Activated CD4-positive, alpha-beta T cell treated with anti-CD3 and anti-CD28 coated beads for 36 hours (primary cell): ENCODE measurements at regions not wholly inside any gene's neighbourhood (a gene's known extent, or its start where the extent isn't known, plus 50 kb on each side); places are given as distances from the start of the nearest gene placed in this dataset.

ENCODE experiments used
- ATAC-seq: fragments of 200-7000 bp; cut with Tn5 transposase; one replicate; pipeline ENCODE4 v1.10.0; 2021; ENCODE audit warnings: mild to moderate bottlenecking, moderate library complexity
- CTCF ChIA-PET: fragments of 350-600 bp; sonication (Branson Sonifier 250); formaldehyde crosslinking; loops from one replicate; lab custom pipeline; 2021; ENCODE audit warnings: antibody characterized with exemption; lab: Charles Lee
- POLR2A ChIA-PET: fragments of 350-600 bp; sonication (Branson Sonifier 250); formaldehyde crosslinking; loops from one replicate; lab custom pipeline; 2021; ENCODE audit warnings: antibody characterized with exemption, inconsistent platforms; lab: Charles Lee
- DNase-seq: peaks from one replicate; pipeline ENCODE4 v3.0.0-alpha.2; 2020
- H3K27ac Mint-ChIP-seq: one replicate; pipeline ENCODE4 v1.8.0; 2021; ENCODE audit warnings: mixed read lengths
- H3K27me3 Mint-ChIP-seq: one replicate; pipeline ENCODE4 v1.8.0; 2021; ENCODE audit warnings: mixed read lengths
- H3K36me3 Mint-ChIP-seq: one replicate; pipeline ENCODE4 v1.8.0; 2021; ENCODE audit warnings: low read depth, mixed read lengths
- H3K4me1 Mint-ChIP-seq: one replicate; pipeline ENCODE4 v1.8.0; 2021; ENCODE audit warnings: mixed read lengths
- H3K4me3 Mint-ChIP-seq: one replicate; pipeline ENCODE4 v1.8.0; 2021; ENCODE audit warnings: mild to moderate bottlenecking, moderate library complexity, mixed read lengths
- H3K9me3 Mint-ChIP-seq: one replicate; pipeline ENCODE4 v1.8.0; 2021; ENCODE audit warnings: low read depth, mixed read lengths
- intact Hi-C, 2 experiments: fragments of 100-400 bp; cut with DNase I in 1 of 2; cut with micrococcal nuclease in 1 of 2; formaldehyde crosslinking; loops; one replicate each; pipeline versions ENCODE4 v1.14.2 to v1.15.1; 2022 to 2024; cut with DNase I, micrococcal nuclease

DNA sequence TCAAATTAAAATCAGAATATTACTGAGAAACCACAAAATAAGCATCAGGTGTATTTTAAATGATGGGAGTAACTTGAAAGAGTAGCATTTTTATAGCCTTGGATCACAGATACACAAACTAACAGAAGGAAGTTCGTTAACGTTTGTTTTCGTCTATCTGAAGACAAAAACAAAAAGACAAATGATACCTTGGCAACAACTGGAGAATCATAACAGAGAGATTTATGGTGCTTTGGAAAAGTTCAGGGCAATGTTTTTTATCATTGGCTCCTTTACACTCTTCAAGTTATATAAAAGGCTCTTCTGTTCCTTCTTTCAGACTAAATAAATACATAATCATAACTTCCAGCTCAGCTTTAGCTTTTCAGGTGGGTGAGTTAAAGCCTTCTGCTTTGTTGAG lies 128.1 kb upstream of the VLDLR start:
- Mint-ChIP-seq H3K4me3 (no peak overlapping the region), H3K9me3 (no peaks in the 10 kb centered on the region), H3K4me1 (no peaks in the 10 kb centered on the region), H3K27ac (no peak overlapping the region), H3K36me3 (no peaks in the 10 kb centered on the region), H3K27me3 (peaks cover 4% of the 10 kb centered on the region)
- ChIA-PET POLR2A (no interaction called here), CTCF (interaction anchor here (0.8 kb wide), 1 partner anchor 38 kb away, joined by 4 read pairs; no protein-coding TSS in a partner anchor)
- intact Hi-C loops: no loop called here
- ATAC-seq (no peak), DNase-seq (no peak)

DNA sequence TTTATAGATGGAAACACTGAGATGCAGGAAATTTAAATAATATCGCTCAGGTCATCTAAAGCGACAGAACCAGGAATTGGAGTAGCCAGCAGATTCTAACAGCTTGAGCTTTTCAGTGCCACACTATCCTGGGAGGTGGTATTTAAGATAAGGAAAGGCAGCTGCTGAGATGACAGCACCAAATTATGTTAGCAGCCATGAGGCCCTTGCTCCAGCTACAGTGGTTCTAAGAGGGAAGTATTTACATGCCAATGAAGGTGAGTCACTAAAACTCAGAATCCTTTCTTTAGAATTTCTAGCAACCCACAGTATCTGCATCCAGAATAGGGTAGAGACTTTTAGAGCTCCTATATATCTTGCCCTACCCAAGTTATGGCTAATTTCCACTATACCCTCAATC lies 127.0 kb upstream of the VLDLR start:
- Mint-ChIP-seq H3K4me1 (no peaks in the 10 kb centered on the region), H3K27me3 (peaks cover 4% of the 10 kb centered on the region), H3K9me3 (no peaks in the 10 kb centered on the region), H3K4me3 (no peak overlapping the region), H3K27ac (no peak overlapping the region), H3K36me3 (no peaks in the 10 kb centered on the region)
- CTCF ChIA-PET: no interaction called here
- ATAC-seq (no peak), DNase-seq (no peak)
- intact Hi-C loops: no loop called here
- POLR2A ChIA-PET: no interaction called here

DNA sequence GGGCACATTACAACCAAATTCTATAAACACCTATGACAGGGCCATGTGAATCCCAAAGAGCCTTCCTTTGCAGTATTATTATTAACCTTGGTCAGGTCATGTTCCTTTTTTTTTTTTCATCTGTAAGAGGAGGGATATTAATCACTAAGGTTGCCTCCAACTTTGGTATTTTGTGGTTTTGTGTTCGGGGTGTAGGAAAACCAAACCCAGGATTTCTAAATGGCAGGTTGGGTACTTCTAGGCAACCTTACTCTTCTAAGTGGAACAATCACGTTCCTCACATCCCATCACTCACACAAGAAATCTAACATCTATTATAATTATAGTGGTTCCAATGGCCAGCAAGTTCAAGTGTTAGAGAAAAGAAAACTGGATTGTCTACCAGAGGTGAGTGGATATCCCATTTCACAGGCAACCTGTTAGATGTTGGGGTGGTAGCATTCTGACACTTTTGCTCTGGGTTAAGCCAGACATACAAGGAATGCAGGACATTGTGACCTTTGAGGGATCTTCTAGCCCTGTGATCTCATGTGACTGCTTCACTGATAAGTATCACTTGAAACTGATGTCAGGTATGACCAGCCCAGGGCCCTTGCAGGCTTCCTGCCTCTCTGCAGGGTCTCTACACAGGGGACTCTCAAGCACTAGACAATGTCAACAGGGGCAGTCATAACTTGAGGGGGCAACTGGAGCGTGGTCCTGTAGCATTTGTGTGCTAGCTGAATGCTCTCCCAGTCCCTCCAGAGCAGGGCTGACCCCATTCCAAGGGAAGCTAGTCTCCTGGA lies 126.2 kb upstream of the VLDLR start:
- H3K4me1 Mint-ChIP-seq: no peaks in the 10 kb centered on the region
- H3K27me3 Mint-ChIP-seq: peaks cover 2% of the 10 kb centered on the region
- no peak for DNase-seq
- intact Hi-C loops: no loop called here
- no peak for ATAC-seq
- ChIA-PET POLR2A (no interaction called here), CTCF (no interaction called here)
- no peaks in the 10 kb centered on the region for H3K36me3 Mint-ChIP-seq
- H3K27ac Mint-ChIP-seq: no peak overlapping the region
- no peaks in the 10 kb centered on the region for H3K9me3 Mint-ChIP-seq
- H3K4me3 Mint-ChIP-seq: no peak overlapping the region

DNA sequence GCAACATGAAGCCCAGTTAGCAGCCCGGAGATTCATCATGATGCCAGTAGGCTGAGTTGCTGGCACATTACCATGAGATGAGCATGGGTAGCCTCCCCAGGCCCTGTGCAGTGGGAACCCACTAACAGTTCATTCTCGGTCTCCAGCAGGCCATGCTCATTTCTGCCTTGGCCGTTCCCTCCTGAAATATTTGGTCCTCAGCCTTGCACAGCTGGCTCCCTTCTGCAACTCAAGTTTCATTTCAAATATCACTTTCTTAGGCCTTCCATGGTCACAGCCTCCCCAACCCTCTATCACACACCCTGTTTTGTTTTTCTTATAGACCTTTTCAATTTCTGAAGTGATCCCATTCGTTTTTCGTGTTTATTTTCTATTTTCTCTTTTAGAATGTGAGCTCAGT lies 125.4 kb upstream of the VLDLR start:
- H3K9me3 Mint-ChIP-seq: no peaks in the 10 kb centered on the region
- ChIA-PET CTCF (no interaction called here), POLR2A (no interaction called here)
- DNase-seq (no peak), ATAC-seq (no peak)
- H3K4me1 Mint-ChIP-seq: no peaks in the 10 kb centered on the region
- H3K36me3 Mint-ChIP-seq: no peaks in the 10 kb centered on the region
- intact Hi-C loops: no loop called here
- peaks cover under 1% of the 10 kb centered on the region for H3K27me3 Mint-ChIP-seq
- no peak overlapping the region for H3K4me3 Mint-ChIP-seq
- no peak overlapping the region for H3K27ac Mint-ChIP-seq

DNA sequence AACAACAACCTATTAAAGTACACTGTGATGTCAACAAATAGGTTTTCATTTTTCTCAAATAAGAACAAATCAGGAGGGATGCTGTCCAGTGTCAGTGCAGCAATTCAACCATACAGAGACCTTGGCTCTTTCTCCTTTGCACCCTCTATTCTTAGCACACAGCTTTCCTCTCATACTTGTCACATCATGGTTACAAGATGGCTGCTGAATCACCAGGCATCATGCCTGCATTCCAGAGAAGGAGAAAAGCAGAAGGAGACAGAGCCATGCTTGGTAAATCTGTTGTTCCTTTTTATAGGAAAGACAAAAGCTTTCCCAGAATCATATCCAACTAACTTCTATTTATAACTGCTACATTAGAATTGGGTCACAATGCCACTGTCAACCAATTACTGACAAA lies 124.7 kb upstream of the VLDLR start:
- no peaks in the 10 kb centered on the region for H3K36me3 Mint-ChIP-seq
- intact Hi-C loops: no loop called here
- ChIA-PET CTCF (no interaction called here), POLR2A (no interaction called here)
- H3K27me3 Mint-ChIP-seq: no peaks in the 10 kb centered on the region
- ATAC-seq (no peak), DNase-seq (no peak)
- no peaks in the 10 kb centered on the region for H3K4me1 Mint-ChIP-seq
- H3K4me3 Mint-ChIP-seq: no peak overlapping the region
- H3K27ac Mint-ChIP-seq: no peak overlapping the region
- no peaks in the 10 kb centered on the region for H3K9me3 Mint-ChIP-seq

DNA sequence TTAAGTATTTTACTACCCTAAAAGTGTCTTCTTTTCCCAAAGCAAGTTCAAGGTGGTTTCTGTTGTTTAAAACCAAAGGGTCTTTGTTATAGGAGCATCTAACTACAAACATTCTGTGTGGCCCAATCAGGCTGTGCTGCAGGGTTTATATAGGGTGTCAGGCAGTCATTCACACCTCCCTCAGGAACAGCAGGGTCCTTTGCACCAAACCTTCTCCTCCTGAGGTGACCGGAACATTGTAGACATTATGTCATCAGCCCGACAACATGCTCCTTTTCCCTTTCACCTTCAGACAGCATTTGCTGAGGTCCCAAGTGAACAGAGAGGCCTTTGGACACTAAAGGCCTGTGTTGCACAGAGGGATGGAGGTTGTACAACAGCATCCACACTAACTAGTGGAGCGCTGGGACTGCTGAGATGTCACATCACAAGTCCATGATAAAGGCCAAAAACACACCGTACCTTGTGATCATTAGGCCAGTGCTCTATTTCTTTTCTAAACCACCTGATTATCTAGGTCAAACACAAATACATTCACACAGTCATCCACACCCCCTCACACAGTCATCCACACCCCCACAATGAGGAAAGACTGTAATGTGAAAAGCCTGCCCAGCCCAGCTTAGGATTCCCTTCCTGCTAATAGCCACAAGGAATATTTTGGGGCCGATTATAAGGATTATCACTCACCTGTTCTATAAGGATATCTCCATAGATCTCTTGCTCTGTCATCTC lies 123.8 kb upstream of the VLDLR start:
- H3K9me3 Mint-ChIP-seq: no peaks in the 10 kb centered on the region
- CTCF ChIA-PET: no interaction called here
- intact Hi-C loops: no loop called here
- DNase-seq: no peak
- no peak overlapping the region for H3K27ac Mint-ChIP-seq
- H3K36me3 Mint-ChIP-seq: no peaks in the 10 kb centered on the region
- no peaks in the 10 kb centered on the region for H3K27me3 Mint-ChIP-seq
- no peak for ATAC-seq
- H3K4me3 Mint-ChIP-seq: no peak overlapping the region
- POLR2A ChIA-PET: no interaction called here
- H3K4me1 Mint-ChIP-seq: no peaks in the 10 kb centered on the region

DNA sequence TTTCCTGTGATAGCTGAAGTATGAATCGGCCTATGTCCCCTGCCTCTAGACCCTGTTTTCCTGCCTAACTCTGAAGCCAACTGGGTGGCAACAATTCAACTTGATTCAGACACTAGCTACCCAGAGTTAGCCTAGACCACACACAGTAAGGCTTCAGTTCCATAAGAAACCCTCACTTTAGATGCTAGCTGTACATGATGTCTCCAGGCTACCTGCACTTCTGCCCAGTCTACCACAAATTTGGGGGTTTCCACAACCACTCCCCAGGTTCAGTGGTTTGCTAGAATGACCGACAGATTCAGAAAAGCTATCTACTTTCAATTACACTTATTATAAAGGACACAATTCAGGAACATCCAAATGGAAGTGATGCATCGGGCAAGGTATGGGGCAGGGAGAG lies 119.4 kb upstream of the VLDLR start:
- H3K27me3 Mint-ChIP-seq: no peaks in the 10 kb centered on the region
- ATAC-seq (no peak), DNase-seq (no peak)
- H3K36me3 Mint-ChIP-seq: no peaks in the 10 kb centered on the region
- H3K27ac Mint-ChIP-seq: no peak overlapping the region
- POLR2A ChIA-PET: no interaction called here
- no peak overlapping the region for H3K4me3 Mint-ChIP-seq
- no peaks in the 10 kb centered on the region for H3K4me1 Mint-ChIP-seq
- intact Hi-C loops: no loop called here
- CTCF ChIA-PET: no interaction called here
- no peaks in the 10 kb centered on the region for H3K9me3 Mint-ChIP-seq

DNA sequence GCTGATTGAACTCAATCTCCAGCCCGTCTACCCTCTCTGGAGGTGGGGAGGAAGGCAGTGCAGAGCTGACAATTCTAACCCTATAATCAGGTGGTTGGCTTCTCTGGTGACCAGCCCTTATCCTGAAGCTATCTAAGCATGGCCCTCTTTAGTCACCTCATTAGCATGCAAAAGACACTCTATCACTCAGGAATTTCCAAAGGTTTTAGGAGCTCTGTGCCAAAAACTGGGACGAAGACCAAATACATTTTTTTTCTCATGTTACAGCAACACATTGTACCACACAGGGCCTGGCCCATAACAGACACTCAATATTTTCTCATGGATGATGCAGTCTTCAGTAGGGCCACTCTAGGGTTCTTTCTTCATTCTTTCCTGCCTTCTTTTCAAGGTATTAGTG lies 118.8 kb upstream of the VLDLR start:
- ChIA-PET CTCF (no interaction called here), POLR2A (no interaction called here)
- no peaks in the 10 kb centered on the region for H3K4me1 Mint-ChIP-seq
- H3K9me3 Mint-ChIP-seq: no peaks in the 10 kb centered on the region
- no peaks in the 10 kb centered on the region for H3K36me3 Mint-ChIP-seq
- intact Hi-C loops: no loop called here
- H3K27me3 Mint-ChIP-seq: no peaks in the 10 kb centered on the region
- no peak for DNase-seq
- no peak overlapping the region for H3K27ac Mint-ChIP-seq
- H3K4me3 Mint-ChIP-seq: no peak overlapping the region
- ATAC-seq: no peak

DNA sequence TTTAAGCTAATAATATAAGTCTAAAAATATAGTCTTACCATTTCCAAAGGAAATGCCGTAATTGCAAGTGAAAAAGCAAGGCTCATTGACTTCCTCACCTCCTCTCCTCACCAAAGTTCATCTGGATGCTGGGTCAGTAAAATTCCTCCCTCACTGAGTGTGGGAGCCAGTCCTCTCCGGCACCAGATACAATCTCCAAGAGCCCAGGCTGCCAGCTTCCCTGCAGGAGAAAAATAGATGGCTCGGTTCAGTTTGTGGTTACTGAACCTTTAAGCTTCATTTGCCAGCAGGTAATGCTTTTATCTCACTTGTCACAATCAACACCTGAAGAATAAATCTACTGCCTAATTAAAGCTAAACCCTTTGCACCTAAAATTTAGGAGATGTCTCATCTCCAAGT lies 115.3 kb upstream of the VLDLR start:
- Mint-ChIP-seq H3K36me3 (no peaks in the 10 kb centered on the region), H3K27ac (no peak overlapping the region), H3K4me1 (no peaks in the 10 kb centered on the region), H3K9me3 (peaks cover 2% of the 10 kb centered on the region), H3K4me3 (no peak overlapping the region), H3K27me3 (peaks cover 2% of the 10 kb centered on the region)
- no peak for DNase-seq
- ATAC-seq: no peak
- ChIA-PET CTCF (interaction anchor here (0.6 kb wide), 1 partner anchor 59 kb away, joined by 3 read pairs; no protein-coding TSS in a partner anchor), POLR2A (no interaction called here)
- intact Hi-C loops: no loop called here

DNA sequence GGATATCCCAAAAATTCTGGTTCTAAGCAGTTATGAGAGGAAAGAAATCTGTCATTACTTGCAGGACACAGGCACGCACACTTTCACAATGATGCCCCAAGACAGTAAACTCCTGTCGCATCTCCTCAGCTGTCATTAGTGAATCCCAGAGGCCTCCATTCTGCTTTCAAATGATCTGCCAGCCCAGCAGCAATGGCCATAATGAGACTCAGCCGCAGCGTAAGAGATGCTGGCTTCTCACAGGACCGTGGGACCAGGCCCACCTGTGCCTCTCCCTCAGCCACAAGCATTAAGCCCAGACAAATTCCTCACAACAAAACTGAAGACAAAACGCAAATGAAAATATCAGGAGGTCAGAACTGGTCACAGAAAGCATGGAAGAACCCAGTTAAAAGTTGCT lies 98.0 kb upstream of the VLDLR start:
- H3K27me3 Mint-ChIP-seq: peaks cover 7% of the 10 kb centered on the region
- POLR2A ChIA-PET: no interaction called here

DNA sequence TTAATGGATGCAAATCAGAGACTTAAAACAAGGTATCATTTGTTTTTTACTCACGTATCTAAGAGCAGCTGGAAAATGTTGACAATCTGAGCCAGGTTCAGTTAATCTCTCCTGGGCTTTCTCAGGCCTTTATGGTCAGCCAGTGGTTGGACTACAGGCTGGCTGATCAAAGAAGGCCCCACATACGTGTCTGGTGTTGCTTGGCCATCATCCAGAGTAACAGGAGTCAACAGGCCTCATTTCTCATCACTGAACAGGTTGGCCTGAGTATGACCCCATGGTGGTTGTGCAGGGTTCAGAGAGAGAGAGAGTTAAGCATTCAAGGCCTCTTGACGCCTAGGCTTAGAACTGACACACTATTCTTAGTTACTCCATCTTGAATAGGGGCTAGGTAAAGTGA lies 97.0 kb upstream of the VLDLR start:
- POLR2A ChIA-PET: no interaction called here
- H3K4me1 Mint-ChIP-seq: no peaks in the 10 kb centered on the region
- H3K27ac Mint-ChIP-seq: no peak overlapping the region
- H3K9me3 Mint-ChIP-seq: peaks cover 7% of the 10 kb centered on the region
- ATAC-seq (no peak), DNase-seq (no peak)
- intact Hi-C loops: no loop called here
- H3K36me3 Mint-ChIP-seq: no peaks in the 10 kb centered on the region
- H3K27me3 Mint-ChIP-seq: peaks cover 7% of the 10 kb centered on the region
- no peak overlapping the region for H3K4me3 Mint-ChIP-seq
- CTCF ChIA-PET: no interaction called here

More for the DNA sequence above, 98.0 kb upstream of the VLDLR start:
- intact Hi-C loops: no loop called here
- ATAC-seq: no peak
- no peaks in the 10 kb centered on the region for H3K4me1 Mint-ChIP-seq
- no peak overlapping the region for H3K27ac Mint-ChIP-seq
- H3K4me3 Mint-ChIP-seq: no peak overlapping the region
- H3K36me3 Mint-ChIP-seq: no peaks in the 10 kb centered on the region
- peaks cover 13% of the 10 kb centered on the region for H3K9me3 Mint-ChIP-seq
- no peak for DNase-seq
- CTCF ChIA-PET: no interaction called here

DNA sequence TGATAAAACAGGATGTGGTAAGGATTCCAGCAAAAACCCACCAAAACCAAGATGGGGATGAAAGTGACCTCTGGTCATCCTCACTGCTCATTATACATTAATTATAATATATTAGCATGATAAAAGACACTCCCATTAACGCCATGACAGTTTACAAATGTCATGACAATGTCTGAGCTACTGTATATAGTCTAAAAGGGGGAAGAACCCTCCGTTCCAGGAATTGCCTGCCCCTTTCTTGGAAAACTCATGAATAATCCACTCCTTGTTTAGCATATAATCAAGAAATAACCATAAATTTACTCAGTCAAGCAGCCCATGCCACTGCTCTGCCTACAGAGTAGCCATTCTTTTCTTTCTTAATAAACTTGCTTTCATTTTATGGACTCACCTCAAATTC lies 96.4 kb upstream of the VLDLR start:
- POLR2A ChIA-PET: no interaction called here
- H3K9me3 Mint-ChIP-seq: peaks cover 3% of the 10 kb centered on the region
- H3K4me1 Mint-ChIP-seq: no peaks in the 10 kb centered on the region
- no peak overlapping the region for H3K27ac Mint-ChIP-seq
- H3K36me3 Mint-ChIP-seq: no peaks in the 10 kb centered on the region
- intact Hi-C loops: no loop called here
- ATAC-seq: no peak
- no peak overlapping the region for H3K4me3 Mint-ChIP-seq
- CTCF ChIA-PET: no interaction called here
- no peak for DNase-seq
- peaks cover 7% of the 10 kb centered on the region for H3K27me3 Mint-ChIP-seq
